ENCODE measurements at regions not wholly inside any gene's neighbourhood (a gene's known extent, or its start where the extent isn't known, plus 50 kb on each side); places are given as distances from the start of the nearest gene placed in this dataset.

GRCh38 chr5:15074651-15075050, 203.1 kb upstream of the ANKH start:
- Histone ChIP-seq H3K9me3 (no peaks in the 10 kb centered on the region), H3K4me3 (no peak overlapping the region), H3K4me1 (no peaks in the 10 kb centered on the region), H3K36me3 (no peaks in the 10 kb centered on the region), H3K27me3 (no peaks in the 10 kb centered on the region), H3K27ac (no peak overlapping the region)
- no peak for DNase-seq
- no peak for TF ChIP-seq POLR2A (IDR thresholded peaks at IDR 0.05)
- no peak for TF ChIP-seq CTCF (IDR thresholded peaks at IDR 0.05)
- intact Hi-C loops (cut with DNase I; ENCODE audit: low total_unique reads) = no loop called here

- Histone ChIP-seq H3K27ac (no peak overlapping the region), H3K27me3 (no peaks in the 10 kb centered on the region), H3K36me3 (no peaks in the 10 kb centered on the region), H3K4me3 (no peak overlapping the region), H3K9me3 (no peaks in the 10 kb centered on the region), H3K4me1 (no peaks in the 10 kb centered on the region)
- TF ChIP-seq POLR2A (IDR thresholded peaks at IDR 0.05) = no peak
- no peak for TF ChIP-seq CTCF (IDR thresholded peaks at IDR 0.05)
- DNase-seq = no peak
- intact Hi-C loops (cut with DNase I; ENCODE audit: low total_unique reads) = no loop called here
These were observed 201.9 kb upstream of the ANKH start for GRCh38 chr5:15073453-15073852.

- TF ChIP-seq CTCF (IDR thresholded peaks at IDR 0.05) = no peak
- TF ChIP-seq POLR2A (IDR thresholded peaks at IDR 0.05) = no peak
- no peaks in the 10 kb centered on the region for H3K9me3 ChIP-seq
- H3K4me1 ChIP-seq = no peaks in the 10 kb centered on the region
- no peak overlapping the region for H3K27ac ChIP-seq
- H3K27me3 ChIP-seq = no peaks in the 10 kb centered on the region
- DNase-seq = no peak
- no peaks in the 10 kb centered on the region for H3K36me3 ChIP-seq
- intact Hi-C loops (cut with DNase I; ENCODE audit: low total_unique reads) = no loop called here
- H3K4me3 ChIP-seq = no peak overlapping the region
These were observed 199.3 kb upstream of the ANKH start for GRCh38 chr5:15070907-15071306.

GRCh38 chr5:15069407-15069905, 197.9 kb upstream of the ANKH start:
- intact Hi-C loops (cut with DNase I; ENCODE audit: low total_unique reads) = no loop called here

GRCh38 chr5:15065091-15065490, 193.5 kb upstream of the ANKH start:
- TF ChIP-seq POLR2A (IDR thresholded peaks at IDR 0.05) = no peak
- TF ChIP-seq CTCF (IDR thresholded peaks at IDR 0.05) = no peak
- Histone ChIP-seq H3K27ac (no peak overlapping the region), H3K4me3 (no peak overlapping the region), H3K27me3 (no peaks in the 10 kb centered on the region), H3K36me3 (no peaks in the 10 kb centered on the region), H3K9me3 (no peaks in the 10 kb centered on the region), H3K4me1 (no peaks in the 10 kb centered on the region)
- intact Hi-C loops (cut with DNase I; ENCODE audit: low total_unique reads) = no loop called here
- no peak for DNase-seq

More at GRCh38 chr5:15069407-15069905, 197.9 kb upstream of the ANKH start:
- Histone ChIP-seq H3K9me3 (no peaks in the 10 kb centered on the region), H3K4me3 (no peak overlapping the region), H3K36me3 (no peaks in the 10 kb centered on the region), H3K27ac (no peak overlapping the region), H3K27me3 (no peaks in the 10 kb centered on the region), H3K4me1 (no peaks in the 10 kb centered on the region)
- DNase-seq = no peak
- no peak for TF ChIP-seq POLR2A (IDR thresholded peaks at IDR 0.05)
- no peak for TF ChIP-seq CTCF (IDR thresholded peaks at IDR 0.05)

Data from uterus (tissue), 3 donors.